ENCODE measurements at regions not wholly inside any gene's neighbourhood (a gene's known extent, or its start where the extent isn't known, plus 50 kb on each side); places are given as distances from the start of the nearest gene placed in this dataset.
A peak's percentile ranks its signal among the peaks of the same experiment; 100 is the strongest.

GRCh38 chr13:104021806-104022397 lies 955.7 kb upstream of the SLC10A2 start:
- Histone ChIP-seq H3K9me3 (no peaks in the 10 kb centered on the region), H3K27ac (no peak overlapping the region), H3K4me3 (no peak overlapping the region), H3K36me3 (no peaks in the 10 kb centered on the region), H3K27me3 (no peaks in the 10 kb centered on the region), H3K4me1 (peaks cover 0 to 19% of the 10 kb centered on the region in 2 donors)
- TF ChIP-seq CTCF (IDR thresholded peaks at IDR 0.05): no peak
- DNase-seq (ENCODE audit: low spot score): no peak

DNA sequence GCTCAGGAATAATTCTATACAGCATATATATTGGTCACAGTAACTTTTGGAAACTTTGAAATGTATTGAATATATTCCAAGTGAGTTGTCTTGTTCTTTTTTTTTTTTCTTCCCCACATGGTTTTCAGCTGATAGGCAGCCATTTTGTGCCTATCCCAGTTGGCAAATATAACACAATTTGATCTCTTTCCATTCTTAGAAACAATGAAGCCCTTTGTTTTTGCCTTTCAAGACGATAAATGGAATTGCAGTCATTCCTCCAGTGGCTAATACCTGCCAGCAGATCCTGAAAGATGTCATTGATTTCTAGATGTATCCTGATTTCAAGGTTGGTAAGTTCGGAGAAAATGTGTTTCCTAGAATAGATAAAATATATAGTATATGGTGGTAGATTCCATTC lies 951.1 kb upstream of the SLC10A2 start:
- no peaks in the 10 kb centered on the region for H3K27me3 ChIP-seq
- no peaks in the 10 kb centered on the region for H3K4me1 ChIP-seq
- DNase-seq (ENCODE audit: low spot score): no peak
- no peaks in the 10 kb centered on the region for H3K9me3 ChIP-seq
- TF ChIP-seq CTCF (IDR thresholded peaks at IDR 0.05): no peak
- no peaks in the 10 kb centered on the region for H3K36me3 ChIP-seq
- H3K4me3 ChIP-seq: no peak overlapping the region
- H3K27ac ChIP-seq: no peak overlapping the region

GRCh38 chr13:104015646-104016396 lies 949.6 kb upstream of the SLC10A2 start:
- Histone ChIP-seq H3K9me3 (no peaks in the 10 kb centered on the region), H3K27ac (no peak overlapping the region), H3K36me3 (no peaks in the 10 kb centered on the region), H3K4me3 (no peak overlapping the region), H3K27me3 (no peaks in the 10 kb centered on the region), H3K4me1 (peaks cover 0 to 4% of the 10 kb centered on the region in 2 donors)
- no peak for DNase-seq (ENCODE audit: low spot score)
- no peak for TF ChIP-seq CTCF (IDR thresholded peaks at IDR 0.05)

DNA sequence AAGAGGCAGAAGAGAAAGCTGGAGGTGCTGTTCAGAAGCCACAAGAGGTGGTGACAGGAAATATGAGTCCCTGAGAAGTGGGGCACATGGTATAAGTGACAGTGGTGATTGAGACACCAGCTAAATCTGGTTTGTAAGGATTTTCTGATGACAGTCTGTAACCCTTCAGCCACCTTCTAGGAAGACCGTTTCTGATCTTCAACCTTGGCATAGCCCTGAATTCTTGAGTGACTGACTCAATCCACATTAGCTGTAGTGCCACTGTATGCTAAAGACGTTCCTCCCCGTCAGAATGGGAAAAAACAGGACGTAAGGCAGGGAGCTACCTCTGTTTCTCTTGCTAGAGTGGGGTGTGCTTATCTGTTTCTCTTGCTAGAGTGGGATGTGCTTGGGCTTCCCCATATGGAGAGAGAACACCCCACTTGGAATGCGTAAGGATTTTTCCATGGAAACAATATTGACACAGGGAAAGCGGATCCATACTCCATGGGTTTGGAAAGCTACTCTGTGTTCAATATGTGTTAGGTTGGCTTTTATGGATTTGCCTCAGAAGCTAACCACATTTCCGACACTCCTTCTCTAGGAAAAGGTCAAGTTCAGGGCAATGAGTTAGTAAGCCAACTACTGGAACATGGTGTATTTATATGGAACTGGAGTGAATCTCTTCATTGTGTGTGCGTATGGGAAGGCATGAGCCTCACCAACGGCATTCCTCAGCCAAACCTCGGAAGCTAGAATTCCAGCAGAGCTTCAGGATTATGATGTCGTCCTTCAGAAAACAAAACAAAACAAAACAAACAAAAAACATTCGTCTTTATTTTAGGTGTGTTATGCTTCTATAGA lies 948.8 kb upstream of the SLC10A2 start:
- H3K27me3 ChIP-seq: no peaks in the 10 kb centered on the region
- TF ChIP-seq CTCF (IDR thresholded peaks at IDR 0.05): no peak
- no peaks in the 10 kb centered on the region for H3K9me3 ChIP-seq
- H3K4me1 ChIP-seq: peaks cover 0 to 4% of the 10 kb centered on the region in 2 donors
- no peaks in the 10 kb centered on the region for H3K36me3 ChIP-seq
- no peak overlapping the region for H3K4me3 ChIP-seq
- no peak overlapping the region for H3K27ac ChIP-seq
- DNase-seq (ENCODE audit: low spot score): no peak

DNA sequence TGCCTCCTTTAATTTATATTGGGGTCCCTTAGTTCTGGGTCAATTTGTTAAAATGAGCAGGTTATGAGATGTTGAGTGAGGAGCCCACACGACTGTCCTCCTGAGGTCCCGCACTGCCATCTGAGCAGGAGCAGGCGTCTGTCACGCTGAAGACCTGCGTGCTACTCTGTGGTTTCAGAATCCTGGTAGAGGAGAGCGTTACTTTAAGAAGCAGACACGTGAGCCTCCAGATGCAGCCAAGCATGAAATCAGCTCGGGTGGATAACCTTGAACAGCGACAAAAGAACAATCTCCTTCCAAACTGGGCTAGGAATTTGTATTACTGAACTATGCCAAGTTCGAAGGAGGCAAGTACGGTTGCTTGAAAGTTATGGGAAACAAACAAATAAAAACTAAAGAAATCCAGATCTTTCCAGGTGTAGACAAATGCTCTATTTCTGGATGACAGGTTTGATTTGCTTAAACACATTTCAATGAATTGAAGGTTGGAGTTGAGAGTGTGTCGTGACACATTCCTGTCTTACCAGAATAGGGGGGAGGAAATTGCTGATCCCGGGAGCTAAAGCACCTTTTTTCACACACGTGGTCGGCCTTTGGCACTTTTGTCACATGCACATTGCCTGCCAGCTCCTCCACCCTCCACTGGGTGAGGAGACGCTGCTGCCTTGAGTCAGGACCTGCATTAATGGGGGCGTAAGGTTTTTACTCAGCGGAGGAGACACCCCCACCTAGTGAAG lies 945.5 kb upstream of the SLC10A2 start:
- no peak for TF ChIP-seq CTCF (IDR thresholded peaks at IDR 0.05)
- H3K27me3 ChIP-seq: no peaks in the 10 kb centered on the region
- no peak for DNase-seq (ENCODE audit: low spot score)
- peaks cover 0 to 4% of the 10 kb centered on the region in 2 donors for H3K4me1 ChIP-seq
- H3K9me3 ChIP-seq: no peaks in the 10 kb centered on the region
- no peak overlapping the region for H3K27ac ChIP-seq
- peak overlapping the region in 1 of 2 donors; percentile 18 for H3K4me3 ChIP-seq
- H3K36me3 ChIP-seq: no peaks in the 10 kb centered on the region

Data from right atrium auricular region (tissue), 2 donors.